NOMO-1 treated with DMSO at 0.1 percent for 48 hours (cell line): ENCODE measurements at regions not wholly inside any gene's neighbourhood (a gene's known extent, or its start where the extent isn't known, plus 50 kb on each side); places are given as distances from the start of the nearest gene placed in this dataset.

ENCODE experiments used
- DNase-seq: peaks from one replicate; lab custom pipeline; 2025; ENCODE audit not compliant: unreplicated experiment; lab: John Stamatoyannopoulos, UW

DNA sequence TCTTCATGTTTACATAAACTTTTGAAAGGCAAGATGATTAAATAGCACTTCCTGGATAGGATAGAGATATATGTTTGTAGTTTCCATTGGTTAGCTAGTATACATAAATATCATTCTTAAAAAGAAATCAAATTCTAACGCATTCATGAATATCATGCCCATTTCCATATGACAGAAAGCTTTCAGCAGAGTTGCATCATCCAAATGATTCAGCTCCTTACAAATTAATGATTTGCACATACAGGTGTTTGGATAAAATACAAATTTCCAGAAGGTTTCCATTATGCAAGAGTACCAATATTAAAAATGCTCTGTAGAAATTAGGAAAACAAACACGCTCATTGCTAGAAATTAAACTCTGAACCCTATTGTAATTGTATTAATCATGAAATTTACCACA, 264.4 kb downstream of the FOXG1 start:
- no peak for DNase-seq

DNA sequence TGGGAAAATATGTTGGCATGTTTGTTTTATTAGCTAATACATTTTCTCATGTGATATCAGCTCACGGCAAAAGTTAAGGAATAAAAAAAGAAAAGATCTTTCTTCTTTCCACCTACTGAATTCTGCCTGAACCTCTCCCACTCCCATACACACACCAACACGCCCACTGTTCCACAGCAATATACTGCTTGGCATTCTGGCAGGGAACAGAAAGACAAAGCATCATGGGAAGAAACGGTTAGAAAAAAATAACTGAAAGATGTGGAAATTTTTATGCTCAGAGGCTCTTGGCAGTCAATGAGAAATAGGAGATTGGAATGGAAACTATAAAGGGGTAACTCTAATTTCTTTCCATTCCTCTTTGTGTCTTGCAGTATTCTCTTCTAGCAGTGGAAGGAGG, 268.5 kb downstream of the FOXG1 start:
- DNase-seq, result no peak

DNA sequence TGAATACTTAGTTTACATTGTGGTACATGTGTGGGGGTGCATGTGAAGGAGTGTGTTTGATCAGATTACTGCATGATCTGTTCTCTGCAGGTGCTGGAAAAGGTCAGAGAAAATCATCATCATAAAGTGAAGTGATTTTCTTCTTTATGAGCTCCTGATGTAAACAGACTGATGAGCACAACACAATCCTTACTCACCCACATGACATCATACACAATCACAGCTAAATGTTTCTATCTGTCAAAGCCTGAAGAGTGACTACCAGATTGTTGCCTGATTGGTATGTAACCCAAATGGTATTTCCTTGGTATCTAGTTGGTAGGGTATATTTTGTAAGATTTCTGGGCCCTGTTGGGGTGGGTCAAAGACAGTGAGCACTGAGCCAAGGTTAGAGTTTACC, 270.8 kb downstream of the FOXG1 start:
- no peak for DNase-seq

DNA sequence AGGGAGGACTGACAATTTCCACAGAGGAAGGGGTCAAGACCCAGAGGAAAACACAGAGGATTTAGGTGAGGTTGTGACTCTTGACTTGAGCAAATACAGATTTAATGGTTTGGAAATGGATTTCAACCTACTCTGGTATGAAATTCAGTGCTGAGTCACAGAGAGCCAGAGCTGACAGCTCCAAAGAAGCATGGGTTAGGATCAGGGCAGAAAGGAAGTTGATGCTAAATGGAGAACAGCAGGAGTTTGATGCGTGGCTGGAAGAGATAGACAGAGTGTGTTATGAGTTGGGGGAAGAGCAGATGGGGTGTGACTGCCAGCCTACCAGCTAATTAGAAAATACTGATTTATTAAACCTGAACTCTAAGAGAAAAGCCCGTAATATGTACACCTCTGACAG, 272.6 kb downstream of the FOXG1 start:
- no peak for DNase-seq

DNA sequence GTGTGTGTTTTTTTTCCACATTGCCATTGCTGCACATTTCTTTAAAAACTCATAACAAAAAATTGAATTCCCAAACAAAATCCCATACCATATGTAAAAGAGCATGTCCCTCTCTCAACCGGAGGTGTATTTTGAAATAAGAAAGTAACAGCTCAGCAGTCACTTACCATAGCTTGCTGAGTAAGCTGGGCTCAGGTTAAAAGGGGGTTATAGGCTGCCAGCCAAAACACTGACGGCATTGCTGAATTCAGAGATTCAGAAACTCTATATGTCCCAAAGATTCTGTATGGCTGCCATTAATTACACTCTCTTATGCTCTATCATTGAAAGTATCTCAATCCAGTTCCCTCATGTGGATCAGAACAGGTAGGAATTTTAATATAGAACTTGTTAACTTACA, 276.0 kb downstream of the FOXG1 start:
- no peak for DNase-seq

DNA sequence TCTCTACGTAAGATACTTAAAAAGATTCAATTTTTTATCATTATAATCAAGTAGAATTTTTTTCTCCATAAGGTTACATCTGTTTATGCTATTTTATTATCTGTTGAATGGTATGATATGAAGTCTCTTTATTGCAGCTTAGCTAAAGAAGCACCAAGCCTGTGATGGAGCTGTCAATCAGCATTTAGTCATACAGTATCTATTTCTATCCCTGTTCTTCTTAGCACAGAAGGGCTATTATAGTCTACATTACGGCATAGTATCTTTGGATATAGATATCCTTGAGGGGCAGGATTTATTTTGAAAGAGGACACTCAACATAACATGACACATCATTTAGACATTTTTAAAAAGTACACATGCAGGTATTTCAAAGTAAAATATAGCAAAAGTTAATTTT, 277.1 kb downstream of the FOXG1 start:
- DNase-seq, result no peak

DNA sequence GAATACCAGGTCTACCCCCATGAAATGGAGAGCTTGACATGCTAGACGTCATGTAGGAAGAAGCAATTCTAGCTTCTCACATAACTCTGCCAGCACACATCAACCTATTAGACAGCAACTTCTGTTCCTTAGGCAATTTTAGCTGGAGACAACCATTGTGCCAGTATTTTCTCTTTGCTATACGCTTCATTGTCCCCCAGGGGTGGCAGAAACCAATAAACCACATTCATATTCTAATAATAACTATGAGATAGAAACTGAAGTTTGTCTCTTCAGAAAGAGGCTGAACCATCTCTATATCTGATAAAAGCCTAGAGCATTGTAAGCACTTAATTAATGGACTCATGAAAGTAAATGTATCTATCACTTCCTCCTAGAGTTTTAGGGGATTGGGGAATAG, 278.6 kb downstream of the FOXG1 start:
- DNase-seq, result no peak

DNA sequence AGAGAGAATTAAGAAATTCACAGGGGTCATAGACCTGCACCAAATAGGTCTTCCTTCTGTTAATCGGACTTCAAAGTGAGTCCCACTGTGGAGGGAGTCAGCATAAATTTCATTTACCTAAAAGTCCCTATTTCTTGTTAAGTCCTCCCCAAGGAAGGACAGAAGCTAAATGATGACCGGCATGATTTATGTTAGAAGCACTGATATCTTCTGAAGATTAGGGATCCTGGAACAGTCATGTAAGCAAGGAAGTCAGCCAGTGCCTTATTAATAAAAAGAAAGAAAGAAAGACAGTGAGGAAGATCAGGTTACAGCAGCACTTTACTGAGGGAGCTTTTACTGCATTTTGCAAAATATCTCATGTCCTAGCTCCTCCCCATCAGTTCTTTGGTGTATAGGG, 287.5 kb downstream of the FOXG1 start:
- DNase-seq, result no peak

DNA sequence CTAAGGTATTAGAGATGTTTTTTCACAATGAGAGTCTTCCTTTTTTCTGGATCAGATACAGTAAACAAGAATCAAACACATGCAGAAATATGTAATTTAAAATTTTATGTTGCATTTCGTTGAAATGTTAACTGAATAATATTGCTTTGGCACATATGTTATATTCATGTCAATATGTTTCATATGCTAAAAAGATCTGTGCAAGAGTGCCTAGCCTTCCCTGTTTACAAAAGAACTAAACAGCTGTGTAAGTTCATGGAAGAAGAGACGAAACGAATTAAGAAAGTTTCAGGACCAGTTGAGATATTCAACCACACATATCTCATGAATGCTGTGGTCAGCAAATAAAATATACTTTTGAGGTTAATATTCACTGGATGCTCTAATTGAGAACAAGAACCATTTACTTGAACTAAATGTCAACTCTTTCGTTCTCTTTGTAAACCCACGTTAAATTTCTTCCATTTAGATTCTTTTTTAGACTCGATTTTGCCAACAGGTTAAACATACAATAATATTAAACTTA, 289.5 kb downstream of the FOXG1 start:
- DNase-seq, result no peak

DNA sequence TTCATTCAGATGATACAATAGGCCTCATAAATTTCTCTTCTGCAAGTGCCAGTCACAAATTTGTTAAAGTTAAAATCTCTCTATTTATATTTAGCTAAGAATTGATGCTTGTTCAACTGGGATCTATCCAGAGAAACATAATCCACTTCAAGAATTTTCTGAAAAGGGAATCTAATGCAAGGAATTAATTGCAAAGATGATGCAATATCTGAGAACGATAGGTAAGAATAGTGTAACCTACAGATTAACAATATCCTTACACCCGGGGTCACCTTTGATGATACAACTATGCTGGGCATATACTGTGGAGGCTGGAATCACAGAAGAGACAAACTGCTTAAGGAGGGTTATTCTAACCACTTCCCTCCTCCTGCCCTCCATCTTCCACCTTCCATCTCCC, 295.1 kb downstream of the FOXG1 start:
- no peak for DNase-seq

DNA sequence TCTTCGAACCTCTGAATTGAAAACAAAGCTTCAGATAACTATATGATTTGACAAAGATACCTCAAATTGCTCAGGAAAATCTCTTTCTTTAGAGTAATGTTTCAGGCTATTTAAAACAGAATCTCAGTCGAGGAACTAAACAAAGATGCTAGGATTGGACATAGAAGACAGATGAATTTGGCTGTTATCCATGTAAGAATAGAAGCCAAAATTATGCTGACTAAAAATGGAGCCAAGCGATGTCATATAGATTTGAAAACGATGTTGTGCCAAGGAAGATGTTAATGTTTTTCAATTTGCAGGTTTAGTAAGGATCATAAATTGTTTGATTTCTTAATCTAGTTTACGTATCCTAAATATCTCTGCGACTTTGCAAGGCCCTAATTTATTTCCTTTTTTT, 295.9 kb downstream of the FOXG1 start:
- DNase-seq, result no peak

DNA sequence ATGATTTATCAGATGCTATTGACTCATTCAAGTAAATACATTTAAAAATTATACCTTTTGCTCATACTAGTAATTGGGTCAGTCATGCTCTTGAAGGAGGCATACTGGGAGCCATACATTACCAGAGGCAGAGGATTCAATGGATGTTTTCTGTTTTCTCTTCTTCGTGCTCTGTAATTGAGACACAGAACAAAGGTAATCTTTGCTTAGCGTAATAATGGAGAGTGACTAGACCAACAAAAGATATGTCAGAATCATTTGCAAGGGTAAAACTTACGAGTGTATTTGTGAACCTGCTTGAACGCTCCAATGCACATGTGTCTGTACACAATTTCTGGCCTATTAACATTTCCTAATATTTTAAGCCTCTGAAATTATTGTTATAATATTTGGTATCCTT, 296.4 kb downstream of the FOXG1 start:
- no peak for DNase-seq

DNA sequence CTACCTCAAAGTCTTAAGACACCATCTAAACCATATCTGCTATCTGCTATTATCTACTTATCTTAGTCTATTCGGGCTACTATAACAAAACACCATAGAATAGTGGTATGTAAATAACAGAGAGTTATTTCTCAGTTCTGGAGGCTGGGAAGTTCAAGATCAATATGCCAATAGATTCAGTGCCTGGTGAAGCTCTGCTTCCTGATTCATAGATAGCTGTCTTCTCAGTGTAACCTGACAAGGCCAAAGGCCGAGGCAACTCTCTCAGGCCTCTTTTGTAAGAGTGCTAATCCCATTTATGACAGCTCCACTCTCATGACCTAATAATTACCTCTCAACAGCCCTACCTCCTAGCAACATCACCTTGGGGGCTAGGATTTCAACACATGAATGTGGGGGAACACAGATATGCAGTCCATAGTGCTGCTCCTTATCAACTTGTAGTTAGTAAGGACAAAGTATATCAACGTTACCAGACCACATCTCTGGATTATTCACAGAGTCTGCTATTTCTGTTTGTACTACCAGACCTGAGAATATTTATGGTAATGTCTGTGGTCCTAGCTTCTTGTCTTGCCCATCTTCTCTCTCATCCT, 297.8 kb downstream of the FOXG1 start:
- no peak for DNase-seq

DNA sequence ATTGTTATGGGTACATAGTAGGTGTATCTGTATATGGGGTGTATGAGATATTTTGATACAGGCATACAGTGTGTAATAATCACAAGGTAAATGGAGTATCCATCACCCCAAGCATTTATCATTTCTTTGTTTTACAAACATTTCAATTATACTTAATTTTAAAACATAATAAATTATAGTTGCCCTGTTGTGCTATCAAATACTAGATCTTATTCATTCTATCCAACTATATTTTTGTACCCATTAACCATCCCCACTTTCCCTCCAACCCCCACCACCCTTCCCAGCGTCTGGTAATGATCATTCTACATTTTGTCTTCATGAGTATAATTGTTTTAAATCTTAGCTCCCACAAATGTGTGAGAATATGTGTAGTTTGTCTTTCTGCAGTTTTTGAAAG, 302.6 kb downstream of the FOXG1 start:
- no peak for DNase-seq

DNA sequence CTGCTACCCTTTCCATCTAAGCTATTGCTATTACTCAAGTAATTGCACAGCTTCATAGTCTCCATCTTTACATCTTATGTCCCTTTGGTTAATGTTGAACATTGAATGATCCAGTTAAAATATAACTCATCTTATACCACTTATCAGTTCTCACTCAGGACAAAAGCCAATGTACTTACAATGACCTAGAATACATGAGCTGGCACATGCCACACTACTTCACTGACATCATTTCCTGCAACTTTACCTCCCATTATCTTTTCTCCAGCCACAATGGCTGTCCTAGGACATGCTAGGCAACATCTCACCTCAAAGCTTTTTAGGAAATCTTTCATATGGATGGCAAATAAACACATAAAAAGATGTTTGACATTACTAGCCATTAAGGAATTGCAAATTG, 309.2 kb downstream of the FOXG1 start:
- DNase-seq, result no peak

DNA sequence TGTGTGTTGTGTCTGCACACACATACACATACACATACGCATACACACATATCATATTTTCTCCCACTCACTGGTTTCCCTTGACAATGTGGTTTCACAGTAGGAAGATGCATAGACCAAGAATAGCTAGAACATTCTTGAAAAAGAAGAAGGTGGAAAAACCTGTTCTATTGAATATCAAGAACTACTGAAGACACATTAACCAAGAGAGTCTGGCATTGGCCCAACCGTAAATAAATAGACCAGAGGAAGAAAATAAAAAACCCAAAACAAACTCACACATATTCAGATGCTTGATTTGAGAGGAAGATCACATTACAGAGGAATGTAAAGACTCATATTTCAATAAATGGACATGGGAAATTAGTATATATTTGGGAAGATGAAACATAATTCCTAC, 311.3 kb downstream of the FOXG1 start:
- DNase-seq, result no peak

DNA sequence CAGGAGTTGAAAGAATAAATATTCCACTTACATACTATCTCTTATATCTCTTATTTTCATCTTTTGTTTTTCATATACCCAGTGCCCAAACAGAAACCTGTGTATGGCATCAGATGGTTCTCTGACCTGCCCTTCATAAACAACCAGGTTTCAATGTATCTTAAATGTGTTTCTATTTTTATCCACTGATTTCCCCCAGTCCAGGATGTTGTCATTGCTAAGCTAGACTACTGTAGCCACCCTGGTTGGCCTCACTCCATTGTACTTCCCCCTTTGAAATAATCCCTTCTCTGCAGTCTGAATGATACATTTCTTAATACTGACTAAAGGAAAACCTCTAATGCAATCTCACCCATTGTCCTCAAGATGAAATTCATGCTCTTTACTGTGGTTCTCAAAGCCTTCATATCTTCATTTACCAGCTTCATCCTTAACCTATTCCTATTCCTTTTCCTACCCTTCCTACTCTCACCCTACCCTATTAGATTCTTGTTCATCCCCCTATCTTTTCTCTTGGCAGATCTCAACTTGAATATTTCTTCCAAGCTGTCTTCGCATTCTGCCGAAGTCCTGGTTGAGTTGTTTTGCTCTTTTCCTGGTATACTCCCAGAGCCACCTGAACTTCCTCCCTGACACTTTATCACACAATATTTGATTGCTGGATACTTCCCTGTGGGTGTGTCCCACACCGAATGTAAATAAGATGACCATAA, 312.4 kb downstream of the FOXG1 start:
- DNase-seq, result no peak

DNA sequence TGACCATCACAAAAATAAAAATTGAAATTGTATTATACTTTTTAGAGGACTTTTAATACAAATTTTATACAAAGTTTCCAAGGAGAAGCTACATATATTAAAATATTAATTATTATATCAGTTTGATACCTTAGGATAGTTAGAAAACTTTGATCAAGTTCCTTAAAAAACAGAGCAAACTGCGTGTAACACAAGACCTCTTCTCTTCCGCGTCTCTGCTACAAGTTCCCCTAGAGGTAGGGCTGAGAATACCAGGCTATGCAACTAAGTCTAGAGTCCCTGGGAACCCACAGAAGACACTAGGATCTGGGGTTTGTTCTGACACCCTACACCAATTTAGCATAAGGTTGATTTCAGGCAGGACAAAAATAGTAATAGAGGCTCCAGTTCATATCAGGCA, 319.0 kb downstream of the FOXG1 start:
- no peak for DNase-seq

DNA sequence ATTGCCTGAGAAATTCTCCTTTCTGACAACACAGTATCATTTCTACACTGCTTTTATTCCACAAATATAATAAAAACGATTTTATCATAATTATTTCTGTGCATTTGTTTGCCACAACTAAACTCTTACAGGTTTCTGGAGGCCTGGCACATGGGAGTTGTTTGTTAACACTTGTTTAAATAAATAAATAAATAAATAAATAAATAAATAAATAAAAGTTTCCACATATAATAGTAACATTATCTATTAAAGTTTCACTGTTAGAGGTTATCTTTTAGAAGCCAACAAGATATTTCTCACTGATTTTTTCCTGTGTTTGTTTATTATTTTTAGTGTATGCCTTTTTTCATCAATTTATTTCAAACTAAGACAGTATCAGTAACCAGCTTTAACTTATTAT, 323.3 kb downstream of the FOXG1 start:
- DNase-seq, result no peak

DNA sequence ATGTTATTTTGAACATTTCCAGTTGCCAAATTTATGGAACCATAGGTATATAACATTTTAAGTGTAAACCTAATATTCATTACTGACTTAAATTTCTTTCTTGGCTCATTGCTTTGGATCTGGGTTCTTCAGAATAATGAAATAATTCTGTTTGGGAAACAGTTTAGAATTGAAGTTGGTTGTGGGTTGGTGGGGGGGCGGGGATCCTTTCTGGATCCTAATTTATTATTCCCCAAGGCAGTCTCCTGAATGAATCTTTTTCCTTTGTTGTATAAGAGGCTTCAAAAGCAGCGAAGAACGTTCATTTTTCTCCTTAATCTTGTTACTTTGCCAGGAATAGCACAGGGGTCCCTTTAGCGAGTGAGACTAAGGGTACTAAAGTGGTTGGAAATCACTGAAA, 325.5 kb downstream of the FOXG1 start:
- DNase-seq, result no peak

DNA sequence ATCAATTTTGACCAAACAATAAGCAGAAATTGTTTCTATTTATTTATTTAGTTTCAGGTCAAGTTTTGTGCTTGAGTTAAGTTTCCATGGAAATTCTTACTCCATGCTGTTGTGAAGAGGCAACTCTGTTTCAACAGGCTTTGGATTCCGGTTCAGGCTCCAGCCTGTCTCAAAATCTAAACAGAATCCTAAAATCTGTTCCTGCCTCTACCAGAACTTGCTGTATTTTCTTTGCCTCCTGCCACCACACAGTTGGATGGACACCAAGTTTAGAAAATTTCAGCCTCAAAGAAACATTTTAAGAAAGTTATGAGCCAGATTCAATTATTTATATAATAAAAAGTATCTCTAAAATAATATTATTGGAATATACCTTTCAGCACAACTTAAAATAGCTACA, 330.9 kb downstream of the FOXG1 start:
- no peak for DNase-seq

DNA sequence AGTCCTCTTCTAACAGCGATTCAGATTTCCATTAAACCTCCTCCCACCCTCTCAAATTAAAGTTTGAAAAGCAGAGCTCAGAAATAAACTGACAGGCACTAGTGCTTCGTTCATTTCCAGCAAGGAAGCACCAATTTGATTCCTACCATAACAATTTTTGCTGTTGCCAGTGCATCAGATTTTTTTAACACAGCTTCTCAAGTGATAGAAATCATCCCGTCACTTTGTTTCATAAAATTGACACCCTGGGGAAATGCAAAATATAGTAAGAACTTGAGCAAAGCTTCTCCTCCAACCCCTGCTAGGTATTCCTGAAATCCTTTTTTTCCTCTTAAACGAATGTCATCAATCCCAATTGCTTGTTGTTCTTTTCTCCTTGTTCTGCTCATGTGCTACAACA, 332.1 kb downstream of the FOXG1 start:
- no peak for DNase-seq

DNA sequence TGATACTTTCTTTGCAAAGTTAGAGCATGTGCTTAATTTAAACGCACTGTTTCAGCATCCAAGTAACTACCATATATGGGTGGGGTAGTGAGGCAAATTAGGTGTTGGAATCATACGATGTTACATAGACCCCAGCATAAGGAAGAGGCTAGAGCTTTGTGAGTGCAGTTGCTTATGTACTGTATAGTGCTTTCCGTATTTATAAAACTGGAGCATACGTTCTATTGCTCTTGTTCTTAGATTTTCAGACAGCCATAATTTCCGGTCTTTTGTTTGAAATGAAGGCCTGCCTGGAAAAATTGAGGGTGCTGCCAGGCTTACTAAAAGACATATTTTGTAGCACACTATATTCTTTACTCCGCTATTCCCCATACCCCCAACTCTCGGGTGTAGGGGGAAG, 335.7 kb downstream of the FOXG1 start:
- DNase-seq, result no peak
